ENCODE measurements at regions not wholly inside any gene's neighbourhood (a gene's known extent, or its start where the extent isn't known, plus 50 kb on each side); places are given as distances from the start of the nearest gene placed in this dataset.

GRCh38 chr5:176725521-176726280, 78.4 kb downstream of the TSPAN17 start:
- no peaks in the 10 kb centered on the region for H3K36me3 ChIP-seq (ENCODE audit: control insufficient read depth, insufficient read depth, low read length)
- no peak overlapping the region for H3K9ac ChIP-seq (ENCODE audit: low read length)
- H3K27ac ChIP-seq (ENCODE audit: low read depth, low read length) = no peak overlapping the region
- peaks cover 2% of the 10 kb centered on the region; the same call in 1 of the 2 replicates for H3K9me3 ChIP-seq (ENCODE audit: control insufficient read depth, insufficient read depth, low read depth, low read length)
- H3K4me3 ChIP-seq (ENCODE audit: low read depth, low read length) = no peak overlapping the region
- H3K4me1 ChIP-seq (ENCODE audit: control insufficient read depth, insufficient read depth, low read length) = peaks cover 44% of the 10 kb centered on the region
- H3K27me3 ChIP-seq (ENCODE audit: control insufficient read depth, insufficient read depth, low read length) = no peaks in the 10 kb centered on the region

GRCh38 chr5:176726746-176727527, 79.7 kb downstream of the TSPAN17 start:
- H3K9ac ChIP-seq (ENCODE audit: low read length) = no peak overlapping the region
- peaks cover 40% of the 10 kb centered on the region for H3K4me1 ChIP-seq (ENCODE audit: control insufficient read depth, insufficient read depth, low read length)
- no peak overlapping the region for H3K27ac ChIP-seq (ENCODE audit: low read depth, low read length)
- no peak overlapping the region for H3K4me3 ChIP-seq (ENCODE audit: low read depth, low read length)
- H3K9me3 ChIP-seq (ENCODE audit: control insufficient read depth, insufficient read depth, low read depth, low read length) = peaks cover 6% of the 10 kb centered on the region; the same call in 1 of the 2 replicates
- no peaks in the 10 kb centered on the region for H3K27me3 ChIP-seq (ENCODE audit: control insufficient read depth, insufficient read depth, low read length)
- H3K36me3 ChIP-seq (ENCODE audit: control insufficient read depth, insufficient read depth, low read length) = no peaks in the 10 kb centered on the region

- H3K9me3 ChIP-seq (ENCODE audit: control insufficient read depth, insufficient read depth, low read depth, low read length) = peaks cover 6% of the 10 kb centered on the region; the same call in 1 of the 2 replicates
- H3K4me3 ChIP-seq (ENCODE audit: low read depth, low read length) = no peak overlapping the region
- no peak overlapping the region for H3K9ac ChIP-seq (ENCODE audit: low read length)
- H3K36me3 ChIP-seq (ENCODE audit: control insufficient read depth, insufficient read depth, low read length) = no peaks in the 10 kb centered on the region
- no peak overlapping the region for H3K27ac ChIP-seq (ENCODE audit: low read depth, low read length)
- H3K27me3 ChIP-seq (ENCODE audit: control insufficient read depth, insufficient read depth, low read length) = no peaks in the 10 kb centered on the region
- peaks cover 40% of the 10 kb centered on the region for H3K4me1 ChIP-seq (ENCODE audit: control insufficient read depth, insufficient read depth, low read length)
Measured at GRCh38 chr5:176727528-176727900, 80.2 kb downstream of the TSPAN17 start.

- H3K4me1 ChIP-seq (ENCODE audit: control insufficient read depth, insufficient read depth, low read length) = peaks cover 34% of the 10 kb centered on the region
- H3K27me3 ChIP-seq (ENCODE audit: control insufficient read depth, insufficient read depth, low read length) = no peaks in the 10 kb centered on the region
- H3K9me3 ChIP-seq (ENCODE audit: control insufficient read depth, insufficient read depth, low read depth, low read length) = peaks cover 6% of the 10 kb centered on the region; the same call in 1 of the 2 replicates
- H3K9ac ChIP-seq (ENCODE audit: low read length) = no peak overlapping the region
- H3K36me3 ChIP-seq (ENCODE audit: control insufficient read depth, insufficient read depth, low read length) = no peaks in the 10 kb centered on the region
- H3K27ac ChIP-seq (ENCODE audit: low read depth, low read length) = no peak overlapping the region
- no peak overlapping the region for H3K4me3 ChIP-seq (ENCODE audit: low read depth, low read length)
Measured at GRCh38 chr5:176727983-176728675, 80.8 kb downstream of the TSPAN17 start.

GRCh38 chr5:176728831-176729251, 81.5 kb upstream of the UNC5A start:
- H3K27me3 ChIP-seq (ENCODE audit: control insufficient read depth, insufficient read depth, low read length) = no peaks in the 10 kb centered on the region
- H3K27ac ChIP-seq (ENCODE audit: low read depth, low read length) = no peak overlapping the region
- peaks cover 6% of the 10 kb centered on the region; the same call in 1 of the 2 replicates for H3K9me3 ChIP-seq (ENCODE audit: control insufficient read depth, insufficient read depth, low read depth, low read length)
- H3K4me1 ChIP-seq (ENCODE audit: control insufficient read depth, insufficient read depth, low read length) = peaks cover 27% of the 10 kb centered on the region
- no peak overlapping the region for H3K4me3 ChIP-seq (ENCODE audit: low read depth, low read length)
- H3K36me3 ChIP-seq (ENCODE audit: control insufficient read depth, insufficient read depth, low read length) = no peaks in the 10 kb centered on the region
- no peak overlapping the region for H3K9ac ChIP-seq (ENCODE audit: low read length)

- H3K4me3 ChIP-seq (ENCODE audit: low read depth, low read length) = no peak overlapping the region
Measured at GRCh38 chr5:176730815-176731475, 79.4 kb upstream of the UNC5A start.

GRCh38 chr5:176731506-176732160, 78.7 kb upstream of the UNC5A start:
- H3K4me1 ChIP-seq (ENCODE audit: control insufficient read depth, insufficient read depth, low read length) = peaks cover 6% of the 10 kb centered on the region
- no peak overlapping the region for H3K9ac ChIP-seq (ENCODE audit: low read length)
- H3K27ac ChIP-seq (ENCODE audit: low read depth, low read length) = no peak overlapping the region
- H3K36me3 ChIP-seq (ENCODE audit: control insufficient read depth, insufficient read depth, low read length) = no peaks in the 10 kb centered on the region
- H3K27me3 ChIP-seq (ENCODE audit: control insufficient read depth, insufficient read depth, low read length) = no peaks in the 10 kb centered on the region
- H3K4me3 ChIP-seq (ENCODE audit: low read depth, low read length) = no peak overlapping the region
- peaks cover 6% of the 10 kb centered on the region; the same call in 1 of the 2 replicates for H3K9me3 ChIP-seq (ENCODE audit: control insufficient read depth, insufficient read depth, low read depth, low read length)

More at GRCh38 chr5:176730815-176731475, 79.4 kb upstream of the UNC5A start:
- Histone ChIP-seq H3K36me3 (ENCODE audit: control insufficient read depth, insufficient read depth, low read length) (no peaks in the 10 kb centered on the region), H3K9ac (ENCODE audit: low read length) (no peak overlapping the region), H3K4me1 (ENCODE audit: control insufficient read depth, insufficient read depth, low read length) (peaks cover 8% of the 10 kb centered on the region; the same call in 1 of the 2 replicates), H3K9me3 (ENCODE audit: control insufficient read depth, insufficient read depth, low read depth, low read length) (peaks cover 6% of the 10 kb centered on the region; the same call in 1 of the 2 replicates), H3K27me3 (ENCODE audit: control insufficient read depth, insufficient read depth, low read length) (no peaks in the 10 kb centered on the region), H3K27ac (ENCODE audit: low read depth, low read length) (no peak overlapping the region)

- Histone ChIP-seq H3K9me3 (ENCODE audit: control insufficient read depth, insufficient read depth, low read depth, low read length) (peaks cover 6% of the 10 kb centered on the region; the same call in 1 of the 2 replicates), H3K4me3 (ENCODE audit: low read depth, low read length) (no peak overlapping the region), H3K27me3 (ENCODE audit: control insufficient read depth, insufficient read depth, low read length) (no peaks in the 10 kb centered on the region), H3K36me3 (ENCODE audit: control insufficient read depth, insufficient read depth, low read length) (no peaks in the 10 kb centered on the region), H3K4me1 (ENCODE audit: control insufficient read depth, insufficient read depth, low read length) (peaks cover 11% of the 10 kb centered on the region), H3K27ac (ENCODE audit: low read depth, low read length) (no peak overlapping the region), H3K9ac (ENCODE audit: low read length) (no peak overlapping the region)
Measured at GRCh38 chr5:176732306-176732705, 78.1 kb upstream of the UNC5A start.

GRCh38 chr5:176732736-176733405, 77.5 kb upstream of the UNC5A start:
- H3K4me3 ChIP-seq (ENCODE audit: low read depth, low read length) = no peak overlapping the region
- peaks cover 12% of the 10 kb centered on the region for H3K4me1 ChIP-seq (ENCODE audit: control insufficient read depth, insufficient read depth, low read length)
- no peak overlapping the region for H3K27ac ChIP-seq (ENCODE audit: low read depth, low read length)
- H3K27me3 ChIP-seq (ENCODE audit: control insufficient read depth, insufficient read depth, low read length) = no peaks in the 10 kb centered on the region
- no peaks in the 10 kb centered on the region for H3K36me3 ChIP-seq (ENCODE audit: control insufficient read depth, insufficient read depth, low read length)
- peaks cover 6% of the 10 kb centered on the region; the same call in 1 of the 2 replicates for H3K9me3 ChIP-seq (ENCODE audit: control insufficient read depth, insufficient read depth, low read depth, low read length)
- H3K9ac ChIP-seq (ENCODE audit: low read length) = no peak overlapping the region

Data from HUES6 (cell line).